ENCODE measurements at regions not wholly inside any gene's neighbourhood (a gene's known extent, or its start where the extent isn't known, plus 50 kb on each side); places are given as distances from the start of the nearest gene placed in this dataset.

DNA sequence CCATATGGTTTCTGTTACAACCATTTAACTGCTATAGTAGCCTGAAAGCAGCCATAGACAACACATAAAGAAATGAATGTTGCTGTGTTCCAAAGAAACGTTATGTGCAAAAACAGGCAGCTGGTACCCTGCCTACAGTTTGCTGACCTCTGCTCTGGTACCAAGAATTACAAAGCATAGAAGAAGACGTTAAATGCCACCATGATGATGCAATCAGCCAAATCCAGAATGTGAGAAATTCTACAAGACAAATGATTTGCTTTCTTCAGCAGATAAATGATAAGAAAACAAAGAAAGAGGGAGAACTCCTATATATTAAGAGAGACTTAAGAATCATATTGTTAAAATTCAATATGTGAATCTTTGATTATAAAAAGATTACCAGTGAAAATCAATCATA is 97.8 kb upstream of the PDE4B start:
- no peak for TF ChIP-seq CTCF (optimal IDR thresholded peaks at IDR 0.05 in 1 of 3, IDR thresholded peaks at IDR 0.05 in 1 of 3, conservative IDR thresholded peaks at IDR 0.05 in 1 of 3; ENCODE audit: extremely low read depth in 1 of 3, insufficient read depth in 2 of 3, low read length in 3 of 3)
- no peak for TF ChIP-seq EZH2 (IDR thresholded peaks at IDR 0.05; ENCODE audit: low read length)
